Esophagus muscularis mucosa (tissue), 3 donors: ENCODE measurements at regions not wholly inside any gene's neighbourhood (a gene's known extent, or its start where the extent isn't known, plus 50 kb on each side); places are given as distances from the start of the nearest gene placed in this dataset.

Source experiments
- POLR2A ChIP-seq: fragments of 450-650 bp; IDR thresholded peaks from one replicate; pipeline ENCODE4 v1.6.1; 2017; ENCODE audit warnings: antibody characterized with exemption, moderate library complexity, mild to moderate bottlenecking, low read depth
- POLR2AphosphoS5 ChIP-seq, 2 donors: sonication (generic); formaldehyde crosslinking; IDR thresholded peaks; one replicate each; pipeline ENCODE4 v1.6.1; 2017; ENCODE audit warnings: antibody characterized with exemption in 2 of 2
- TF ChIP-seq, protein P1 (sequence below), 3 experiments: fragments of 200-600 bp in 2 of 3; fragments of 450-650 bp in 1 of 3; sonication (generic) in 2 of 3; IDR thresholded peaks; one replicate each; pipeline ENCODE4 v1.5.1; 2017 to 2019; ENCODE audit warnings: antibody characterized with exemption in 3 of 3, mild to moderate bottlenecking in 2 of 3, moderate library complexity in 1 of 3

DNA sequence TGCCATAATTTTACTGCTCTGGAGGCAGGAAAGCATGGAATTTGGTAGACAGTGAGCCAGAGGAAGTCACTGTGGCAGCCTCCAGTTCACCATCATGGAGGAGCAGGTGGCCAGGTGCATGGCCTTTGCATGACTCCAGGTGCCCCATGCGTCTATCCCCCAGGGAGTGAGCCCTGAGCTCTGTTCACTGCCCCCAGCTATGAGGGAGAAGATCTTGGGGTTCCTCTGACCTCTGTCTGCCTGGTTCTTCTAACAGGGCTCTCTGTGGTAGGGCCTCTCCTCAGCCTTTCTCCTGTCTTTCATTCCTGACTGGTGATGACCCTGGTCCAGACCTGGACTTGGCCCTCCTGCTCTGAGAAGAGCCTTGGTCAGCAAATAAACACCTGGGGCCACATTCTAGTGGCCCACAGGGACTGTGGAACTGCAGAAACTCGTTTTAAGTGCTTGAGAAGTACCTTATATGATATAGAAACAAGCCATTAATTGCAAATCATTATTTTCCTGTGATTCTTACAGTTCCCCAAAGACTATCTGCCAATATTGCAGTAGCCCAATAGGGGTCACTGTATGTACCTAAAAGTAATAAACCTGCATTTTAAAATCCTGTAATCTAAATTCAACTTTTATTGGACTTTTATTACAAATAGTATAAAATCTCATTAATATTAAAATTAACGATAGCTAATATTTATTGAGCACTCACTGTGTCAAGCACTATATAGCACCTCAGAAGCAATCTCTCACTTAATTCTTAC, 120.0 kb upstream of the SYT13 start:
- TF ChIP-seq, protein P1, sequence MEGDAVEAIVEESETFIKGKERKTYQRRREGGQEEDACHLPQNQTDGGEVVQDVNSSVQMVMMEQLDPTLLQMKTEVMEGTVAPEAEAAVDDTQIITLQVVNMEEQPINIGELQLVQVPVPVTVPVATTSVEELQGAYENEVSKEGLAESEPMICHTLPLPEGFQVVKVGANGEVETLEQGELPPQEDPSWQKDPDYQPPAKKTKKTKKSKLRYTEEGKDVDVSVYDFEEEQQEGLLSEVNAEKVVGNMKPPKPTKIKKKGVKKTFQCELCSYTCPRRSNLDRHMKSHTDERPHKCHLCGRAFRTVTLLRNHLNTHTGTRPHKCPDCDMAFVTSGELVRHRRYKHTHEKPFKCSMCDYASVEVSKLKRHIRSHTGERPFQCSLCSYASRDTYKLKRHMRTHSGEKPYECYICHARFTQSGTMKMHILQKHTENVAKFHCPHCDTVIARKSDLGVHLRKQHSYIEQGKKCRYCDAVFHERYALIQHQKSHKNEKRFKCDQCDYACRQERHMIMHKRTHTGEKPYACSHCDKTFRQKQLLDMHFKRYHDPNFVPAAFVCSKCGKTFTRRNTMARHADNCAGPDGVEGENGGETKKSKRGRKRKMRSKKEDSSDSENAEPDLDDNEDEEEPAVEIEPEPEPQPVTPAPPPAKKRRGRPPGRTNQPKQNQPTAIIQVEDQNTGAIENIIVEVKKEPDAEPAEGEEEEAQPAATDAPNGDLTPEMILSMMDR (IDR thresholded peaks at IDR 0.05), result peak; percentile 7 to 27 (median 14)
- TF ChIP-seq POLR2A, result no peak
- no peak for TF ChIP-seq POLR2AphosphoS5 (IDR thresholded peaks at IDR 0.05)
